ENCODE measurements at regions not wholly inside any gene's neighbourhood (a gene's known extent, or its start where the extent isn't known, plus 50 kb on each side); places are given as distances from the start of the nearest gene placed in this dataset.

DNA sequence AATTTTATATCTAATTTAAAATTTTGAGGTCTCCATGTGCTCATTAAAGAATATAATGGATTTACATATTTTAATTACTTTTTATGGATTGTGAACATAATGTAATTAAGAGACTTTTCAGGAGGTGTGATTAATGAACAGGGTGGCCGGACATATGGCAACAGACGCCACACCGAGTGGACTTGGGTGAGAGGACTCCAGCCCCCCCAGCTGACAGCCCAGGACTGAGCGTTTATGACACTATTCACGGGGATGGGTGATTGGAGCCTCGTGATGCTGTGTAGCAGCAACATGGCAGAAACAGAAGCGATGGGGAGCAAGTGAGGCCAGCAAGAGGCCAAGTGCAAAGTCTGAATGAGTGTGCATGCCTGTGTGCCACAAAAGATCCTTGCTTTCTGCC is 1176.9 kb downstream of the TYW1 start:
- TF ChIP-seq, protein P1, sequence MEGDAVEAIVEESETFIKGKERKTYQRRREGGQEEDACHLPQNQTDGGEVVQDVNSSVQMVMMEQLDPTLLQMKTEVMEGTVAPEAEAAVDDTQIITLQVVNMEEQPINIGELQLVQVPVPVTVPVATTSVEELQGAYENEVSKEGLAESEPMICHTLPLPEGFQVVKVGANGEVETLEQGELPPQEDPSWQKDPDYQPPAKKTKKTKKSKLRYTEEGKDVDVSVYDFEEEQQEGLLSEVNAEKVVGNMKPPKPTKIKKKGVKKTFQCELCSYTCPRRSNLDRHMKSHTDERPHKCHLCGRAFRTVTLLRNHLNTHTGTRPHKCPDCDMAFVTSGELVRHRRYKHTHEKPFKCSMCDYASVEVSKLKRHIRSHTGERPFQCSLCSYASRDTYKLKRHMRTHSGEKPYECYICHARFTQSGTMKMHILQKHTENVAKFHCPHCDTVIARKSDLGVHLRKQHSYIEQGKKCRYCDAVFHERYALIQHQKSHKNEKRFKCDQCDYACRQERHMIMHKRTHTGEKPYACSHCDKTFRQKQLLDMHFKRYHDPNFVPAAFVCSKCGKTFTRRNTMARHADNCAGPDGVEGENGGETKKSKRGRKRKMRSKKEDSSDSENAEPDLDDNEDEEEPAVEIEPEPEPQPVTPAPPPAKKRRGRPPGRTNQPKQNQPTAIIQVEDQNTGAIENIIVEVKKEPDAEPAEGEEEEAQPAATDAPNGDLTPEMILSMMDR (IDR thresholded peaks at IDR 0.05), result no peak

DNA sequence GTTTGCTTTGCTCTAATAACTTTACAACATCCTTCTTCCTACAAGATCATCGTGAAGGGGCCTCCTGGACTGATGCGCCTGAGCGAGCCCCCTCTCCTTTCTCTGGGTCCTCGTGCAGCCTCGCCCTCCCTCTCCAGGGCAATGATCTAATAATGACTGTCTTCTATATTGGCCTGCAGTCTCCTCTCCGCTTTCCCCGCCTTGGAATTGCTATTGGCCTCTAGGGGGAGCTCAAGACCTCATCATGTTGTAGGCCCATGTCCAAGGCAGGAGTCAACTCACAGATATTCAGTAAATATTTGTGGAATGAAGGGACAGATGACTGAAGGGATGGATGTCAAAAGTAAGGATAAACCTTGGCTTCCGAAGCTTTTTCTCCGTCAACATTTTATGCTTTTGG is 1180.3 kb downstream of the TYW1 start:
- TF ChIP-seq, protein P1 (IDR thresholded peaks at IDR 0.05), result peak; percentile 79

DNA sequence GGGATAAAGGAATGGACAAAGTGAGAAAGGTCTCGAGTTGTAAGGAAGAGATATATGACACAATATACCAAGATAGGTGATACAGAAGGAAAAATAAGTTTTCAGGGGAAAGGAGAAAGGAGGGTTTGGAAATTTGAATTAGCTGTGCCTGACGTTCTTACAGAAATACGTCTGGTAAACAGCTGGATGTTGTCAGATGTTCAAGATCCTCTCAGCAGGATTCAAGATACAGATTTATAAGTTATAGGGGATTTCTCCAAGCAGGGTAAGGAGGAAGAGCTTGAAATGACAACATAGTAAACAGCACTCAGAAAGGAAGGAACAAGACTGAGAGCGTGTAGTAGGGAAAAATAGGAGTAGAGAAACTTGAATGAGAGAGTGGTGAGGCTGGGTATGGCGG is 1184.1 kb downstream of the TYW1 start:
- TF ChIP-seq, protein P1 (IDR thresholded peaks at IDR 0.05), result no peak

DNA sequence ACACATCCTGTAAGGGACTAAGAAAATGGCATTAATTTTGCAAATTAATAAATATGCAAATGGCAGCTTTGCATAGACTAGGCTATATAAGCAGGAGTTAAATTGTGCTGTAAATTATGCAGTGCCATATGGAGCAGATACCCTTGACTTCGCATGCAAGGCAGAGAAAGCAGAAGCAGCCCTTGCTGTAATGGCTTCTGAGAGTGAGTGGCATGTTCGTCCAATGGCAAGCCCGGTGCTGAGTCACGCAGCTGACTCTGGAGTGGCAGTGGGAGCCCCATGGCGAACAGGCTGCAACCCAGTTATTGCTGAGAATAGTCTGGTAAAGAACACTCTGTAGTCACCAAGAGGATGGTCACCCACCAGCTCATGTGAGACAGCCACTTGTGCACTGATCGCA is 1186.5 kb downstream of the TYW1 start:
- TF ChIP-seq, protein P1 (IDR thresholded peaks at IDR 0.05), result no peak

DNA sequence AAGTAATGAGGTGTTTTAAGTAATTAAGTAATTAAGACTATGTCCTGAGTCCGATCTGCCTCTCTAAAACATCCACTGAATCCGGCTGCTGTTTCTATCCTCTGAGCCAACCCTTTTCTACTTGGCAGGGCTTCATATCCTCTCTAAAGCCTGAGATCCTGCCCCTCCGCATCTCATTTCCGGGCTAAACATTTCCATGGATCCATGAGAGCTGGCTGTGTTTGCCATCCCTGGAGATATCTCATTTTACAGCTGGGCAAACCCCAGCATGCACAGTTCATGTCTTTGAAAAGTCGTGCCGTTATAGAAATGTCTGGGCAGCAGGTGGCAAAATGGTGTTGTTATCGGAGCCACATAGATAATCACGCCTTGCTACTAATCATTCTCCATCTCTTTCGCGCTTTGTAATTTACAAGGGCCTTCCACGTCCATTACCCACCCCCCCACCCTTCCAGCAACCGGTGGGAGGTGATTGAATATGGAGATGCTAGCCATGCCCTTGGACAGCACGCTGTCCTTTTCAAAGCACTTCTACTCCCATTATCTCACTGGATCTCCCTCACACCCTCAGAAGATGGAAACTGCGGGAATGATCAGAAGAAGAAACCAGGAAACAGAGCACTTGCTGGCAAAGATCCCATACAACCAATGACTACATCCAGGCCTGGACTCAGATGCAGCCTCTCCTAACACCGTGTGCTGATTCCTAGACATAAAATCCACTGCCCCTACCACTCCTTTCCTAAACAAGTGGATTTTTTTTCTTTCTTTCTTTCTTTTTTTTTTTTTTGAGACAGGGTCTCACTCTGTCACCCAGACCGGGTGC is 1189.2 kb downstream of the TYW1 start:
- TF ChIP-seq, protein P1 (IDR thresholded peaks at IDR 0.05), result no peak

DNA sequence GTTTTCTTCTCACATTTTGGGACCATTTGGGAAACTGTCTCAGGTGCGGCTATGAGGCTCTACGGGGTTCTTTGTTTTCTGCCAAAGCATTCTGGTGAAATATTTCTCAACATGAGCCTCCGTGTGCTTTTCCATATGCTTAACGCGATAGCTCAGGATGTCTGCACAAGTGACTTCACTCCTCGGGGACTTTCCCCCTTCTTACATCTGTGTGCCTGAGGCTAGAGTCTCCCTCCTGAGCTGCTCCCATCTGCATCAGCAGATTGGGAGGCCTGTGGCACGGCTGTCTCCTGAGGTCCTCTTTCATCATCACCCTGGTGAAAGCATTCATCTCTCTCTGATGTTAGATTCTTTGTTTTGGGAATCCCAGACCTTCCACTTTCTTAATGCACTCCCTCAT is 1190.9 kb downstream of the TYW1 start:
- TF ChIP-seq, protein P1 (IDR thresholded peaks at IDR 0.05), result no peak

DNA sequence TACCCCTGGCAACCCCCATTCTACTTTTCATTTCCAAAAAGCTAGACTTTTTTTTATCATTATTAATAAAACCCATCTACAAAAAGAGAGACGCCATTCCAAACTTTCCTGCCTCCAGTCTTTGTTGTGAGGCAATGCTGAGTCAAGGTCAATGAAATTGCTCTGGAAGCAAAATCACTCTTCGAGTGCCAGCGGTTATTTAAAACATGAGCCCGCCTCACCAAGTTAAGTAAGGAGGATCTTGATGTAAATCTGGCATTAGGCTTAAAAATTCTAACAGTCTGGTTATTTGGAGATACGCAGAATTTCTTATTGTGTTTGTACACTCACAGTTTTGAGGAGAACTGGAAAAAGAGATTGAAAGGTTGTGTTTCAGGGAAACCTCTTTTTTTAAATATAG is 1196.3 kb downstream of the TYW1 start:
- TF ChIP-seq, protein P1 (IDR thresholded peaks at IDR 0.05), result no peak
